ENCODE measurements at regions not wholly inside any gene's neighbourhood (a gene's known extent, or its start where the extent isn't known, plus 50 kb on each side); places are given as distances from the start of the nearest gene placed in this dataset.

DNA sequence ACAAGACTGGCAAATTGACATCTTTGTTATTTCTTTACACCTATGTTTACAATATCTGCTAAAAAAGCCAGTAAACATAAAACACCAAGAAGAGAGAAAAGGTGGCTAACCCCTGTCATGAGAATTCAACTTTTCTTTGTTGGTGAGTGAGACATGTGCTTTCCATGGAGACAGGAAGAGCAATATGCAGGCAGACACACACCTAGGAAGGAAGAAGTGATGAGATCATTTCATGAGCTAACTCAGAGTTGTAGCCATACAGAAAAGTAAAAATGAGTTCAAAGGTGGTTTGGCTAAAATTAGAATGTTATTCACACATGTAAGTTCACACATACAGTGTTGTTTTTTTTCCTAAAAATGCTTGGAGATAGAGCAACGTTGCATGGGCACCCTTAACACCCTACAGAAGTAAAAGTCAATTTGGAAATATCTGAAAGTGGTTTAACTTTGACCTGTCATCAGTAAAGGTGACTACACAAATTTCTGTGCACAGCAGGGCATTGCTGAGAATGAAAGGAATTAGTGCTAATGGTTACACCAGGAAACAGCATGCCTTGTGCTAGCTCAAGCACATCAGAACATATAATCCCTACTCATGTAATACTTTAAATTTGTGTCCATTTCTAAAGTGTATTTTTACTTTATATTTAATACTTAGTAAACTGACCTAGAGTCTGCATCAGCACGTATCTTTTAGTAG lies 557.6 kb downstream of the CBLN2 start:
- no peak for DNase-seq (ENCODE audit: extremely low spot score in 2 of 2)
- H3K9me3 ChIP-seq, result no peaks in the 10 kb centered on the region
- TF ChIP-seq POLR2AphosphoS5 (IDR thresholded peaks at IDR 0.05; ENCODE audit: insufficient read depth in 1 of 2, low read depth in 1 of 2) (no peak), POLR2A (IDR thresholded peaks at IDR 0.05) (no peak)
- TF ChIP-seq, protein P1, sequence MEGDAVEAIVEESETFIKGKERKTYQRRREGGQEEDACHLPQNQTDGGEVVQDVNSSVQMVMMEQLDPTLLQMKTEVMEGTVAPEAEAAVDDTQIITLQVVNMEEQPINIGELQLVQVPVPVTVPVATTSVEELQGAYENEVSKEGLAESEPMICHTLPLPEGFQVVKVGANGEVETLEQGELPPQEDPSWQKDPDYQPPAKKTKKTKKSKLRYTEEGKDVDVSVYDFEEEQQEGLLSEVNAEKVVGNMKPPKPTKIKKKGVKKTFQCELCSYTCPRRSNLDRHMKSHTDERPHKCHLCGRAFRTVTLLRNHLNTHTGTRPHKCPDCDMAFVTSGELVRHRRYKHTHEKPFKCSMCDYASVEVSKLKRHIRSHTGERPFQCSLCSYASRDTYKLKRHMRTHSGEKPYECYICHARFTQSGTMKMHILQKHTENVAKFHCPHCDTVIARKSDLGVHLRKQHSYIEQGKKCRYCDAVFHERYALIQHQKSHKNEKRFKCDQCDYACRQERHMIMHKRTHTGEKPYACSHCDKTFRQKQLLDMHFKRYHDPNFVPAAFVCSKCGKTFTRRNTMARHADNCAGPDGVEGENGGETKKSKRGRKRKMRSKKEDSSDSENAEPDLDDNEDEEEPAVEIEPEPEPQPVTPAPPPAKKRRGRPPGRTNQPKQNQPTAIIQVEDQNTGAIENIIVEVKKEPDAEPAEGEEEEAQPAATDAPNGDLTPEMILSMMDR (IDR thresholded peaks at IDR 0.05), result no peak
- no peak overlapping the region for H3K27ac ChIP-seq
- no peaks in the 10 kb centered on the region for H3K27me3 ChIP-seq
- H3K4me1 ChIP-seq, result no peaks in the 10 kb centered on the region
- no peaks in the 10 kb centered on the region for H3K36me3 ChIP-seq
- intact Hi-C loops (cut with DNase I), result no loop called here
- no peak overlapping the region for H3K4me3 ChIP-seq

DNA sequence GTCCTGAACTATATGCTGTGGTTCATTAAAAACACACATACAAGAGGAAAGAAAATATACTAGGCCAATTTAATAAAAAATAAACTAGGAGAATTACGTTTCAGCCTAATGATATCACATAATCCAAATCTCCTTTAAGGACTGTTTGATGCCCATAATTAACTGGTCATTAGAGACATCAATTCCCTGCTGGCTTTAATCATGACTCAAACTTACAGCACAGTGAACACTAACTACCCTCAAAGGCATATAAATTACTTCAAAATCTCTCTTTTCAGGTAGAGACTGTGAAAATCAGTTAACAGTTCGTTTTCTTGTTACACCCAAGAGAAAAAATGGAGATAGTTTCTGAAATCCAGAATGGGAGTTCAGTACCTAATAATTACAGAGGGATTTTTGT lies 567.4 kb downstream of the CBLN2 start:
- Histone ChIP-seq H3K9me3 (no peaks in the 10 kb centered on the region), H3K4me3 (no peak overlapping the region), H3K4me1 (no peaks in the 10 kb centered on the region), H3K27ac (no peak overlapping the region), H3K27me3 (no peaks in the 10 kb centered on the region), H3K36me3 (no peaks in the 10 kb centered on the region)
- no peak for TF ChIP-seq POLR2AphosphoS5 (IDR thresholded peaks at IDR 0.05; ENCODE audit: insufficient read depth in 1 of 2, low read depth in 1 of 2)
- intact Hi-C loops (cut with DNase I), result no loop called here
- no peak for DNase-seq (ENCODE audit: extremely low spot score in 2 of 2)

DNA sequence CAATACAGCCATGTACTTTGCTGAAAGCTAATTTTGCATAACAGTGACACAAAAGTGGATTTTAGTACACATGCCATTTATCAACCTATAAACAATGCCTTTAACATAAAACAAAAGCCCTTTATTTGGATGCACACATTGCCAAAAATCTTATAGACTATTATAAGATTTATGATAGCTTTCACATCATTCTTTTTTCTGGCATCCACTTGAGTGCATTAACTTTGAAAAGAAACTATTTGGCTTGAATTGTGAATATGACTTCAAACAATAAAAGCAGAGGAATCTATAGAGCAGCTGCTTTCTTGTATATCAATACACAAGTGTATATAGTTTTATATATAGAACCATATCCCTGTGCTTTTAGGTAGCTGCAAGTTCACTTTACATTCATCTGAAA lies 577.4 kb downstream of the CBLN2 start:
- no peaks in the 10 kb centered on the region for H3K9me3 ChIP-seq
- no peak overlapping the region for H3K4me3 ChIP-seq
- H3K27ac ChIP-seq, result no peak overlapping the region
- H3K36me3 ChIP-seq, result no peaks in the 10 kb centered on the region
- intact Hi-C loops (cut with DNase I), result no loop called here
- no peak for DNase-seq (ENCODE audit: extremely low spot score in 2 of 2)
- no peak for TF ChIP-seq POLR2AphosphoS5 (IDR thresholded peaks at IDR 0.05; ENCODE audit: insufficient read depth in 1 of 2, low read depth in 1 of 2)
- TF ChIP-seq POLR2A (IDR thresholded peaks at IDR 0.05), result no peak
- TF ChIP-seq, protein P1 (IDR thresholded peaks at IDR 0.05), result no peak
- H3K27me3 ChIP-seq, result no peaks in the 10 kb centered on the region
- H3K4me1 ChIP-seq, result no peaks in the 10 kb centered on the region

DNA sequence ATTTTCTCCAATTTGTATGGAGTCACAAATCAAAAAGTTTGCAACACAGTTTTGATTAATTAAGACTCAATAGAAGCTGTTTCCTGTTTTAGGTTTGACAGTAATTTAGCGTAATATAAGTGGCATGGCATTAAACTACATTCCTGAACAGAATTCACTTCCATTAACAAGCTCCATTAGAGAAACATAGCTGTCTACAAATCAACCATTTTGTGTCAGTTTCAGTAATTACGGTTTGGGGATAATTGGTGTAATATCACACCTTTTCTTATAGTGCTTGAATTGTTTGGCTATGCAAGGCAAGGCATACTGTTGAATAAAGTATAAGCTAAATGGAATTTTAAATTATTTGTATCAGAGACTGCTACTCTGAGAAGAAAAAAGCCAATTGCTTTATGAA lies 585.5 kb downstream of the CBLN2 start:
- H3K27me3 ChIP-seq, result no peaks in the 10 kb centered on the region
- H3K4me3 ChIP-seq, result no peak overlapping the region
- H3K36me3 ChIP-seq, result no peaks in the 10 kb centered on the region
- H3K9me3 ChIP-seq, result no peaks in the 10 kb centered on the region
- no peak for DNase-seq (ENCODE audit: extremely low spot score in 2 of 2)
- intact Hi-C loops (cut with DNase I), result no loop called here
- TF ChIP-seq, protein P1 (IDR thresholded peaks at IDR 0.05), result no peak
- TF ChIP-seq POLR2A (IDR thresholded peaks at IDR 0.05) (no peak), POLR2AphosphoS5 (IDR thresholded peaks at IDR 0.05; ENCODE audit: insufficient read depth in 1 of 2, low read depth in 1 of 2) (no peak)
- H3K27ac ChIP-seq, result no peak overlapping the region
- H3K4me1 ChIP-seq, result no peaks in the 10 kb centered on the region

DNA sequence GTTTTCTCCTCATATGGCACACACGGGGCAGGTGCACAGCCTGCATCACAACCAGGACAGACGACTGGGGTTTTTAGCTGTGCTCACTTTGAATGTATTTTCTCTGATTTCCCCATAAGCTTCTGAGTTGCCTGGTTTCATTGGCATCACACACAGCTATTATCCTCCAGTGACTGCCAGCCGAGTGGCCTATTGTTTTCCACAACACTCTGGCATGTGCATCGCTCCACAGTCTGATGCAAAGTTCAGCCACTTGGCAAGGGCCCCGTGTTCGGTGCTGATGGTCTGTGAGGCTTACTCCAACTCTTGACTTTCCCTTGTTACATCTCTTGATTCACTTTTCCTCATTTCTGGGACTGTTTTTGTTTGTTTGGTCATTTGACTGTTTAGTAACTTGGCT lies 593.1 kb downstream of the CBLN2 start:
- Histone ChIP-seq H3K9me3 (no peaks in the 10 kb centered on the region), H3K27me3 (no peaks in the 10 kb centered on the region), H3K4me3 (no peak overlapping the region), H3K27ac (no peak overlapping the region), H3K4me1 (no peaks in the 10 kb centered on the region), H3K36me3 (no peaks in the 10 kb centered on the region)
- intact Hi-C loops (cut with DNase I), result no loop called here
- TF ChIP-seq POLR2A (IDR thresholded peaks at IDR 0.05), result no peak
- TF ChIP-seq POLR2AphosphoS5 (IDR thresholded peaks at IDR 0.05; ENCODE audit: insufficient read depth in 1 of 2, low read depth in 1 of 2), result no peak
- TF ChIP-seq, protein P1 (IDR thresholded peaks at IDR 0.05), result no peak
- no peak for DNase-seq (ENCODE audit: extremely low spot score in 2 of 2)
